Tibial nerve (tissue), 4 donors: ENCODE measurements at regions not wholly inside any gene's neighbourhood (a gene's known extent, or its start where the extent isn't known, plus 50 kb on each side); places are given as distances from the start of the nearest gene placed in this dataset.

Source experiments
- EP300 ChIP-seq, 2 donors: sonication (generic); formaldehyde crosslinking; IDR thresholded peaks; one replicate each; pipeline ENCODE4 v1.6.1; 2017; ENCODE audit warnings: antibody characterized with exemption in 2 of 2, mild to moderate bottlenecking in 1 of 2
- POLR2A ChIP-seq, 2 donors: fragments of 450-650 bp; IDR thresholded peaks; one replicate each; pipeline ENCODE4 v1.6.1; 2017; ENCODE audit warnings: antibody characterized with exemption in 2 of 2, mild to moderate bottlenecking in 2 of 2, moderate library complexity in 2 of 2
- TF ChIP-seq, protein P1 (sequence below), 5 experiments: fragments of 200-600 bp in 3 of 5; fragments of 450-650 bp in 2 of 5; sonication (generic) in 3 of 5; IDR thresholded peaks; one replicate each; pipeline ENCODE4 v1.5.1; 2016 to 2019; ENCODE audit warnings: antibody characterized with exemption in 5 of 5, mild to moderate bottlenecking in 3 of 5, moderate library complexity in 2 of 5

DNA sequence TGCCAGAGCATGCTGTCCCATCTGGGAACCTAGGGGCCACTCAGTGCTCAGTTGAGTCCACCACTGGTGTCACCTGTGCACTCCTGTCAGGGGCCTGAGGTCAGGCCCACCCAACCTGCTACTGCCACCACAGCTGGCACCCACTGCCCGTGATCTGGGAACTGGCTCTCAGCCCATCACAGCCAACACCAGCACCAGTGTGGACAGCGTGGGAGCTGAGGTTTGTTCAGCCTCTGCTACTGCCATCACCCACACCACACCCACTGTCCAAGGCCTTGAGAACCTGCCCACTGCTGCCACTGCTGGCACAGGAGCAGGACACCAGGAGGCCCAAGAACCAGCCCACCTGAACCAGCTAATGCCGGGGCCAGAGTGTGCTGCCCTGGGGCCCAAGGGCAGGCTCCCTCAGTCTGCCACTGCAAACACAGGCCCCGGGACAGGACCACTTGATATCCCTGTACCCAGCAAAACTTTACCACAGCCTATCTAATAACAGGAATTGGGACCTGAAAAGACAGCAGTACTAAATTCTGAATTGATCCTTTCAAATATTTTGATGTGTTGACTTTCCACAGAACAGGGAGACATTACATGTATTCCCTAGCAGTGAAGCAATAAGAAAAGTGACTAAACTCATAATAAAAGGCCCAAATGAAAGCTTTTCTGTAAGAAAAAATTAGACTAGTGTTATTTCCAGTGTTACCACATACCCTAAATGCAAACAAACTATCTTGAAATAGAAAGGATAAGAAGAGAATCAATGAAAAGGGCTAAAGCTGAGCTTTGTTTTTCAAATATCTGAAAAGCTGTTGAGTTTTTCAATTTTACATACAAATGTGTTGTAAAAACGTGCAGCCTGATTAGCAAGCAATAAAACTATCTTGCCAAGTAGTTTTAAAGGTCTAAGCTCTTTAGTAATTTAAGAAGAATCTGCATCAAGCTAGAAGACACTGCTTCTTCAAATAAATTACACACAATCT, 640.7 kb downstream of the METTL4 start:
- TF ChIP-seq, protein P1, sequence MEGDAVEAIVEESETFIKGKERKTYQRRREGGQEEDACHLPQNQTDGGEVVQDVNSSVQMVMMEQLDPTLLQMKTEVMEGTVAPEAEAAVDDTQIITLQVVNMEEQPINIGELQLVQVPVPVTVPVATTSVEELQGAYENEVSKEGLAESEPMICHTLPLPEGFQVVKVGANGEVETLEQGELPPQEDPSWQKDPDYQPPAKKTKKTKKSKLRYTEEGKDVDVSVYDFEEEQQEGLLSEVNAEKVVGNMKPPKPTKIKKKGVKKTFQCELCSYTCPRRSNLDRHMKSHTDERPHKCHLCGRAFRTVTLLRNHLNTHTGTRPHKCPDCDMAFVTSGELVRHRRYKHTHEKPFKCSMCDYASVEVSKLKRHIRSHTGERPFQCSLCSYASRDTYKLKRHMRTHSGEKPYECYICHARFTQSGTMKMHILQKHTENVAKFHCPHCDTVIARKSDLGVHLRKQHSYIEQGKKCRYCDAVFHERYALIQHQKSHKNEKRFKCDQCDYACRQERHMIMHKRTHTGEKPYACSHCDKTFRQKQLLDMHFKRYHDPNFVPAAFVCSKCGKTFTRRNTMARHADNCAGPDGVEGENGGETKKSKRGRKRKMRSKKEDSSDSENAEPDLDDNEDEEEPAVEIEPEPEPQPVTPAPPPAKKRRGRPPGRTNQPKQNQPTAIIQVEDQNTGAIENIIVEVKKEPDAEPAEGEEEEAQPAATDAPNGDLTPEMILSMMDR (IDR thresholded peaks at IDR 0.05) = no peak
- TF ChIP-seq EP300 (IDR thresholded peaks at IDR 0.05) = no peak
- no peak for TF ChIP-seq POLR2A (IDR thresholded peaks at IDR 0.05)
